Common myeloid progenitor, CD34-positive (primary cell): ENCODE measurements at regions not wholly inside any gene's neighbourhood (a gene's known extent, or its start where the extent isn't known, plus 50 kb on each side); places are given as distances from the start of the nearest gene placed in this dataset.

ENCODE experiments used
- CTCF ChIA-PET: fragments of 350-600 bp; sonication (Branson Sonifier 250); formaldehyde crosslinking; loops from one replicate; lab custom pipeline; 2021; ENCODE audit warnings: antibody characterized with exemption; lab: Charles Lee
- POLR2A ChIA-PET: fragments of 350-600 bp; sonication (Branson Sonifier 250); formaldehyde crosslinking; loops from one replicate; lab custom pipeline; 2021; ENCODE audit warnings: antibody characterized with exemption; lab: Charles Lee
- DNase-seq, 3 donors: peaks; one replicate each; pipeline versions ENCODE4 v3.0.0 to v3.0.0-alpha.2; 2013
- H3K27ac ChIP-seq, 2 experiments: 1 replicate in 1 of 2; 2 replicates in 1 of 2; pipeline ENCODE4 v1.7.0; 2013; ENCODE audit warnings: inconsistent platforms in 2 of 2, low read length in 2 of 2, mild to moderate bottlenecking in 2 of 2, low read depth in 1 of 2, moderate library complexity in 1 of 2; ENCODE audit not compliant: severe bottlenecking in 2 of 2, insufficient read depth in 1 of 2, poor library complexity in 1 of 2
- H3K27me3 ChIP-seq, 5 experiments: replicated peaks in 2 of 5; 1 replicate in 3 of 5; 2 replicates in 2 of 5; pipeline versions ENCODE4 v1.6.1 to v1.7.0; 2013; ENCODE audit warnings: low read length in 4 of 5, mild to moderate bottlenecking in 2 of 5, moderate library complexity in 2 of 5, inconsistent platforms in 1 of 5; ENCODE audit not compliant: insufficient read depth in 5 of 5, control insufficient read depth in 4 of 5
- H3K36me3 ChIP-seq, 4 experiments: 1 replicate in 2 of 4; 2 replicates in 2 of 4; pipeline versions ENCODE4 v1.6.1 to v1.7.0; 2013; ENCODE audit warnings: low read length in 3 of 4, control low read depth in 1 of 4, mild to moderate bottlenecking in 1 of 4; ENCODE audit not compliant: control insufficient read depth in 4 of 4, insufficient read depth in 4 of 4
- H3K4me1 ChIP-seq, 4 experiments: 1 replicate in 3 of 4; 2 replicates in 1 of 4; pipeline versions ENCODE4 v1.6.1 to v1.7.1; 2013; ENCODE audit warnings: low read length in 3 of 4, mild to moderate bottlenecking in 3 of 4, control low read depth in 1 of 4, inconsistent platforms in 1 of 4, moderate library complexity in 1 of 4; ENCODE audit not compliant: control insufficient read depth in 4 of 4, insufficient read depth in 4 of 4; ENCODE audit errors: control extremely low read depth in 1 of 4
- H3K4me3 ChIP-seq, 7 experiments: 1 replicate in 4 of 7; 2 replicates in 3 of 7; pipeline versions ENCODE4 v1.5.1 to v1.7.0; 2013; ENCODE audit warnings: mild to moderate bottlenecking in 7 of 7, low read length in 6 of 7, moderate library complexity in 6 of 7, inconsistent platforms in 2 of 7, low read depth in 2 of 7, control low read depth in 1 of 7; ENCODE audit not compliant: insufficient read depth in 4 of 7, control insufficient read depth in 1 of 7; ENCODE audit errors: extremely low read depth in 1 of 7
- H3K9me3 ChIP-seq, 5 experiments: 1 replicate in 4 of 5; 2 replicates in 1 of 5; pipeline versions ENCODE4 v1.6.1 to v1.7.1; 2013; ENCODE audit warnings: low read length in 4 of 5, mild to moderate bottlenecking in 2 of 5, inconsistent platforms in 1 of 5, low read depth in 1 of 5, moderate library complexity in 1 of 5; ENCODE audit not compliant: control insufficient read depth in 4 of 5, insufficient read depth in 2 of 5; ENCODE audit errors: control extremely low read depth in 1 of 5
- WGBS: methylation state at CpG from one replicate; pipeline ENCODE4 v1.1.5; 2013; ENCODE audit not compliant: insufficient coverage; 5-methylcytosine and 5-hydroxymethylcytosine counted together

- H3K4me3 ChIP-seq: no peak overlapping the region
- no peaks in the 10 kb centered on the region for H3K27me3 ChIP-seq
- H3K36me3 ChIP-seq: no peaks in the 10 kb centered on the region
- H3K4me1 ChIP-seq: no peaks in the 10 kb centered on the region
- 81% methylated on average over 4 of the region's 4 CpGs for WGBS
- no peak overlapping the region for H3K27ac ChIP-seq
- ChIA-PET CTCF (no interaction called here), POLR2A (no interaction called here)
- H3K9me3 ChIP-seq: peaks cover 0 to 3% (median 0%) of the 10 kb centered on the region in 5 experiments
- DNase-seq: no peak
These were observed 1072.5 kb upstream of the ATXN7L3B start for GRCh38 chr12:73465106-73465505.

DNA sequence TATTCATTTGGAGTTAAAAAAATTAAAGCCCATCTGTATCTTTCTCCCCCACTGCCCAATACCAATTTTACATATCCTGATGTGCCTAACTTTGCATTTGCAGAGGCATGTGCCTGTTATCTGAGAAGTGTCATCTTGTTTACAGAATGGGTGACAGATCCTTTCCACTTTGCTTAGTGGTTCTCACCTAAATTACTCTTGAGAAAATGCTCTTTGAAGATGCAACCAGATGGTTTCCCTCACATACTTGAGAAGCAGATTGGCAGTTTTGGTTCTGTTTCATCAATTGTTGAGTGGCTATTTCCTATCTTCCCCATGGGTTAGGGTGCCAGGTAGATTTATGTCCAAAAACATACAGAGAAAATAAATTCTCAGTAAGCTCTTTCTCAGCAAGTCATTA is 1051.4 kb upstream of the ATXN7L3B start:
- ChIA-PET POLR2A (no interaction called here), CTCF (no interaction called here)
- no peak for DNase-seq
- Histone ChIP-seq H3K9me3 (peaks cover 0 to 6% (median 2%) of the 10 kb centered on the region in 5 experiments), H3K4me1 (no peaks in the 10 kb centered on the region), H3K4me3 (no peak overlapping the region), H3K27ac (no peak overlapping the region), H3K36me3 (no peaks in the 10 kb centered on the region), H3K27me3 (no peaks in the 10 kb centered on the region)

DNA sequence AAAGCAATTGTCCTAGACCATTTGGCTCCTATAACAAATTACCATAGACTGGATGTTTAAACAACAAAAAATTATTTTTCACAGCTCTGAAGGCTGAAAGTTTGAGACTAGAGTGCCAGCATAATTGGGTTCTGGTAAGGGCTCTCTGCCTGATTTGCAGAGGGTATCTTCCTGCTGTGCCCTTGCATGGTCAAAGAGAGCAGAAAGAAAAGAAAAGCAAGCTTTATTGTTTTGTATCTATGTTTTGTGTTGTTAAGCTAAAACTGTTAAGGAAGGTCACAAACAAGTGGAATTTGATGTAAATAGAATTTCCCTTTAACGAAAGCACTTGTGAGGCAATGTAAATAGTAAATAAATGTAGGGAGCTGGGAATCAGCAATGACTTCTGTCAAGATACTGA is 1031.0 kb upstream of the ATXN7L3B start:
- whole genome bisulfite sequencing: no CpG with 5 or more reads among the region's 1 CpG
- ChIA-PET POLR2A (no interaction called here), CTCF (no interaction called here)
- Histone ChIP-seq H3K4me3 (no peak overlapping the region), H3K36me3 (no peaks in the 10 kb centered on the region), H3K27me3 (no peaks in the 10 kb centered on the region), H3K9me3 (peaks cover 0 to 1% (median 0%) of the 10 kb centered on the region in 5 experiments), H3K4me1 (no peaks in the 10 kb centered on the region), H3K27ac (no peak overlapping the region)
- no peak for DNase-seq

DNA sequence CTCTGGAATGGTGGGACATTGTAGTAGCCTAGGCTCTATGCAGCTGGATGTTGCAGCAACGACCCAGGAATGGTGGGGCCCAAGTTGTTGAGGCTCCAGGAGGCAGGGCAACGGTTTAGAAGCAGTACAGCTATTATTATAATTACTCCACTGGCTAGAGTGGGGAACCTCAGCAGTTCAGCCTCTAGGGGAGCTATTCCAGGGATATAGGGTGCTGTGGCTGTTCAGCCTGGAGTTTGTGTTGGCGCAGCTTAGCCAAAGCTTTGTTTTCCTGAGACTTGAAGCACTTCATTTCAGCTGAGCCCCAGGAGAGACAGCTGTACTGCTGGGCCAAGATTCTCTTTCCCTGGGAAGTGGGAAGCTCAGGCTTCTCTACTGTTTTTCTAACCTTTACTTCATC is 1023.0 kb upstream of the ATXN7L3B start:
- no peaks in the 10 kb centered on the region for H3K36me3 ChIP-seq
- no peaks in the 10 kb centered on the region for H3K4me1 ChIP-seq
- no peak overlapping the region for H3K4me3 ChIP-seq
- H3K9me3 ChIP-seq: no peaks in the 10 kb centered on the region
- WGBS: 100% methylated on average over 3 of the region's 3 CpGs
- no peak for DNase-seq
- CTCF ChIA-PET: no interaction called here
- no peak overlapping the region for H3K27ac ChIP-seq
- POLR2A ChIA-PET: interaction anchor here (0.5 kb wide), 1 partner anchor 72 kb away, joined by 3 read pairs; no protein-coding TSS in a partner anchor
- H3K27me3 ChIP-seq: no peaks in the 10 kb centered on the region

- DNase-seq: no peak
- no peaks in the 10 kb centered on the region for H3K9me3 ChIP-seq
- H3K4me3 ChIP-seq: no peak overlapping the region
- no peaks in the 10 kb centered on the region for H3K4me1 ChIP-seq
- H3K36me3 ChIP-seq: no peaks in the 10 kb centered on the region
- ChIA-PET POLR2A (no interaction called here), CTCF (no interaction called here)
- WGBS: 0% methylated on average over 1 of the region's 1 CpG
- no peaks in the 10 kb centered on the region for H3K27me3 ChIP-seq
- no peak overlapping the region for H3K27ac ChIP-seq
These were observed 1019.8 kb upstream of the ATXN7L3B start for GRCh38 chr12:73517859-73518258.

DNA sequence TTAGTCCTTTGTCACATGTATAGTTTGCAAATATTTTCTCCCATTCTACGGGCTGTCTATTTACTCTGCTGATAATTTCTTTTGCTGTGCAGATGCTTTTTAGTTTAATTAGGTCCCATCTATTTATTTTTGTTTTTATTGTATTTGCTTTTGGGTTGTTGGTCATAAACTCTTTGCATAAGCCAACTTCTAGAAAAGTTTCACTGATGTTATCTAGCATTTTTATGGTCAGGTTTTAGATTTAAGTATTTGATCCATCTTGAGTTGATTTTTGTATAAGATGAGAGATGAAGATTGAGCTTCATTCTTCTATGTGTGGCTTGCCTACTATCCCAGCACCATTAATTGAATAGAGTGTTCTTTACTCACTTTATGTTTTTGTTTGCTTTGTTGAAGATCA is 1008.4 kb upstream of the ATXN7L3B start:
- POLR2A ChIA-PET: no interaction called here
- DNase-seq: no peak
- Histone ChIP-seq H3K4me3 (no peak overlapping the region), H3K9me3 (peaks cover 0 to 3% (median 0%) of the 10 kb centered on the region in 5 experiments), H3K27ac (no peak overlapping the region), H3K36me3 (no peaks in the 10 kb centered on the region), H3K4me1 (no peaks in the 10 kb centered on the region), H3K27me3 (no peaks in the 10 kb centered on the region)
- WGBS: no CpG with 5 or more reads among the region's 1 CpG
- CTCF ChIA-PET: no interaction called here

DNA sequence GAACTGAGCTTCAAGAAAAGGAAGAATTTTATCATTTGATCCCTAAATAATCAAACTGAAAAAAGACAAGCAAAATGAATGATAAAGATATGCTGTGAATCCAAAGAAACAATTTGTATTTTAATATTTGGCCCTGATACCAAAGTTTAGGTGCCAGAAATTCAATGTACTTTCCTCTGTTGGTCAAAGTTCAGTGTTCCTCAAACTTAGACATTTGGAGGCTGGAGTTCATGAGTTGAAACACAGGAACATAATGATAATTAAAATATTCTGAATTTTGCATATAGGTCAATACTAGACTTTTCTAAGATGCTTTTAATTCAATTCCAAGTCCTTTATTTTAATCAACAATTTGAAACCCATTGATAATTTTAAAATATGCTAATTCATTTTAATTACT is 1007.7 kb upstream of the ATXN7L3B start:
- no peaks in the 10 kb centered on the region for H3K4me1 ChIP-seq
- H3K27me3 ChIP-seq: no peaks in the 10 kb centered on the region
- ChIA-PET CTCF (no interaction called here), POLR2A (no interaction called here)
- H3K36me3 ChIP-seq: no peaks in the 10 kb centered on the region
- H3K4me3 ChIP-seq: no peak overlapping the region
- DNase-seq: no peak
- no peak overlapping the region for H3K27ac ChIP-seq
- H3K9me3 ChIP-seq: no peaks in the 10 kb centered on the region
